ENCODE measurements at regions not wholly inside any gene's neighbourhood (a gene's known extent, or its start where the extent isn't known, plus 50 kb on each side); places are given as distances from the start of the nearest gene placed in this dataset.

DNA sequence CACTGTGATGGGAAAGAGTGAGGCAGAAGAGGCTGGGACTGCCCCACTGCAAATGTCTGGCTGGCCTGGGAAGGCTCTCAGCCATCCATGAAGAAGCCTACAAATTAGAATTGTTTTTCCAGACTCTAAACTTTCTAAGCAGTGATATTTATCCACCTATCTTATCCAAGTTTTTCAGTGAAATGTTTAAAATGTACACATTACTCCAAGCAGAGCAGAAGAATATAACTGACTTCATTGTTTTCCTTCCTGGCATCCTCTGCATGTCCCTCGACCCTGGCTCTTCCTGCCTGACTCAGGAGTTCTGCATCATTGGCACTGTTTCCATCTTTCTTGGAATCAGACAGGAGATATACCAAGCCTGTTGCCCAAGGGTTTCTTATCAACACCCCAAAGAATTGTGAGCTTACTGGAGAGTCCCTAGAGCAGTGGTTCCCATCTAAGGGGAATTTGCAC, 401.5 kb upstream of the PROK2 start:
- DNase-seq: no peak

GRCh38 chr3:72185549-72186399, 400.8 kb upstream of the PROK2 start:
- peak; percentile 14 for DNase-seq

- DNase-seq: no peak
These were observed 398.5 kb upstream of the PROK2 start for GRCh38 chr3:72183489-72183888.

- no peak for DNase-seq
These were observed 397.3 kb upstream of the PROK2 start for GRCh38 chr3:72182206-72182605.

GRCh38 chr3:72181251-72181650, 396.3 kb upstream of the PROK2 start:
- no peak for DNase-seq

DNA sequence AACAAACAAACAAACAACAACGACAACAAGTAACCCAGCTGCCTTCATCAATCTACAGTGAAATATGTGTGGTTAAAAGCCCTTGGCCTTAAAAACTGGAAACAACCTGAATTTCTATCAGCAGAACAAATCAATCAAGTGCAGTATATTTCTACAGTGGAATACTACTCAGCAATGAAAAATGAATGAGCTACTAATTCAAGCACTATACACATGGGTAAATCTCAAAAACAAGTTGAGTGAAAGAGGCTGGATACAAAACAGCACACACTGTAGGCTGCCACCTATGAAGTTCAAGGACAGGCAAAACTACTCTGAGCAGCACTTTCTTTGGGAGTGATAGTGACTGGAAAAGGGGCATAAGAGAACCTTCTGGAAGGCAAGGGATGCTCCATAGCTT, 395.5 kb upstream of the PROK2 start:
- DNase-seq: no peak

- DNase-seq: no peak
These were observed 394.1 kb upstream of the PROK2 start for GRCh38 chr3:72179107-72179464.

DNA sequence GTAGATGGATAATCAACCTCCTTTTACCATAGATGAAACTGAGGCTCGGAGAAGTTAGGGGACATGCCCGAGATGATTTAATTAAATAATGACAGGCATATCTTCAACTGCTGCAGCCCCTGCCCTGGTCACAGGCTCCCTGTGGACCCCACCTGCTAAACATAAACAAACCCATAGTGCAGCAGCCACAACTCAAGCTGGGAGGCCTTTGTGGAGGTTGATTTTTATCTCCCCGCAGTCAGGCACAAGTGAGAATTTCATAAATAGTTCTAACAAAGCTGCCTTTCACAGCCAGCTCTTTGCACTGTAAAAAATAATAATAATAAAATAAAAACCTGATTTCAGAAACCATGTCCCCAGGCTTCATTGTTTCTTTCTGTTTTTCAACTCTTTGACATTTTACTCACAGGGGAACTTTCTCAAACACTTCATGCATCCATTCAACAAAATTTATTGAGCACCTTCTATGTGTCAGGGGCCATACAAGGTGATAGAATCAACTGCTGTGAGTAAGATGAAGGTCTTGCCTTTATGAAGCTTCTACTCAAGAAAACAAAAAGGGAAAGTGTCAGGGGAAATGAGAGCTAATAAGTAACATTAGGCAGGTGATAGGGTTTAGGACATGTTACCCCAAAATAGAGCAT, 393.6 kb upstream of the PROK2 start:
- DNase-seq: no peak

DNA sequence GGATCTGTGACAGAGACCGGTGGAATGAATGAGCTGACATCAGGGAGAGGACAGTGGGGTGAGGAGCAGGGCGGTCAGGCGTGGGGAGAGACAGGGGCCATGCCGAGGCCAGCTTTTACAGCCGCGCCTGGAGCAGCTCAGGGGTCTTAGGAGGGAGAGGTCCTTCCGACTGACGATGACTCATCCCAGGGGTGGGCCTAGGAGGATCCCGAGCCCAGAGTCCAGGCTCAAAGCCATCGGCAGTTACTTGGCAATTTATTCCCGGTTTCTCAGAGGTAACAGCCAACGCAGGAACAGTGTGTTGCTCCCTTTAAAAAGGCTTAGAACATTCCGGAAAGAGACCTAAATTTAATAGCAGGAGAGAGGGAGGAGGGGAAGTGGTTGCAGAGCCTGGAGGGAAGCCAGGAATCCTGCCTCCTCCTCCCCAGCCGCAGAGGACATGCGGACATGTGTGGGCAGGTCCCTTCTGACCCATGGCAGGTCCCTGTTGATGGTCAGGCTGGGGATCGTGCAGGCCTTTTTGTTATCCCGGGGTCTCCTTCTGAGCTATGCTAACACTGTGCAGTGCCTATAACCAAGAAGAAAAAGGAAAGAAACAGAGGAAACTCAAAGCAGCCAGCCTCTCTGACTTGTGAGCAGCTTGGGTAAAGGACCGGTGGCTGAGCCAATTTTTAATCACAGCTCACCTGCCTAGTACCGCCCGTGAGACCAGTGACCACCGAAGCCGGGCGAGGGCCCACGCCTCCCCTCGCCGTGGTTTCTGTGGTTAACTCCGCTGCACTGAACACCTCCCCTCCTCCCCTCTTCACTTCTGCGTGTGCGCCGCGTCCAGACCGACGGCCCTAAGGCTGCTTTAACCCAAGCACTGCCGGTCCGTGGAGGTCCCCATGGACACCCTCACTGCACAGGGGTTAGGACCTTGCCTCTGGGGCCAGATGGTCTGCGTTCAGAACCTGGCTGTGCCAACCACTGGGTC, 392.4 kb upstream of the PROK2 start:
- no peak for DNase-seq

GRCh38 chr3:72176537-72177041, 391.6 kb upstream of the PROK2 start:
- DNase-seq: no peak

- no peak for DNase-seq
These were observed 390.4 kb upstream of the PROK2 start for GRCh38 chr3:72175296-72175858.

DNA sequence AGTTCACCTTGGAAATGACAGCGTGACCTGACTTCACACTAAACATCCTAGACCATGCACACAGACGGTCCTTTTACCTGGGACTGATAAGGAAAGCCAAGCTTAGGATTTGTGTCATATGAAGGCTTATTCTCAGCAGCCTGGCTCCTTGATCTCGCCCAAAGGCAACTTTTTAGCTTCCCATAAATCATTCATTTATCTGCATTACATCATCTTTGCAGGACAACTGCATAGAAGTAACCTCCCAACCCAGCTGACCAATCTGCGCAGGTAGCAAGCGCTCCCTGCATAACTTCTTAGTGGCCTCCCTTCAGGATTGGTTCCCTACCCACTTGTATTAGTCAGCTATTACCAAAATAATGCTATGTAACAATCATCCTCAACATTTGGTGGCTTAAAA, 389.9 kb upstream of the PROK2 start:
- DNase-seq: no peak

DNA sequence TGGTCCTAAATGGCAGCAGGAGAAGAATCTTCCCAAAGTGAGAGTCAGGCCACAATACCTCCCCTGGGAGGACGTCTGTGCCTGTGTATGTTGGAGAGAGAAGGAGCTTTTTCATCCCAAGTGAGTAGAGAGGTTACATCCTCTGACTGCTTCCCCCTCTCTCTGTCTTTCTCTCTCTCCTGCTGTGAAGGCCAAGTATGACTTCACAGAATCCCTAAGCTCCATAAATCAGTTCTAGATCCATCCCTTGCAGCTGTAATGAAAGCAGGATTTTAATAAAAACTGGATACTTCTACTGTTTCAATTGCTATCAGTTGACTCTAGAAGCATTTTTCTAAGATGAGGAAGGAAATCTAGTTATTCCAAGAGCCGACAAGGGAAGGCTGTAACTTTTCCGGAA, 389.1 kb upstream of the PROK2 start:
- no peak for DNase-seq

DNA sequence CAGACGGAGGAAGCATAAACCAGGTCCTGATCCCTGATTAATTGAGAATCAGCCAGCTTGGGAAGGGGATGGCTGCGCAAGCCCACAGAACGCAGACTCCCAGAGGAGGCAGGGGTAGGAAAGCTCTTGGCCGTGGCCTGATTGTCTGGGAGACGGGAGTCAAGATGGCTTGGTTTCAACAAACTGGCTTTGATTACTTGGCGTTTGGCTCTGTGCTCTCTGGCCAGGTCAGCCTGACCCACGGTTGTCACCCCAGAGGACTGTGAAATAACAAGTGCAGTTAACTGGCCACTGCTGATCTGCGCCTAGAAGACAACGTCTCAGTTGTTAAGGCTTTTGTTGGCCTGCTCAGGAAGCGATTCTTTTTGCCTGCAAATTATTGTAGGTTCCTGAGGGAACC, 387.0 kb upstream of the PROK2 start:
- DNase-seq: no peak

GRCh38 chr3:72171463-72171881, 386.5 kb upstream of the PROK2 start:
- no peak for DNase-seq

DNA sequence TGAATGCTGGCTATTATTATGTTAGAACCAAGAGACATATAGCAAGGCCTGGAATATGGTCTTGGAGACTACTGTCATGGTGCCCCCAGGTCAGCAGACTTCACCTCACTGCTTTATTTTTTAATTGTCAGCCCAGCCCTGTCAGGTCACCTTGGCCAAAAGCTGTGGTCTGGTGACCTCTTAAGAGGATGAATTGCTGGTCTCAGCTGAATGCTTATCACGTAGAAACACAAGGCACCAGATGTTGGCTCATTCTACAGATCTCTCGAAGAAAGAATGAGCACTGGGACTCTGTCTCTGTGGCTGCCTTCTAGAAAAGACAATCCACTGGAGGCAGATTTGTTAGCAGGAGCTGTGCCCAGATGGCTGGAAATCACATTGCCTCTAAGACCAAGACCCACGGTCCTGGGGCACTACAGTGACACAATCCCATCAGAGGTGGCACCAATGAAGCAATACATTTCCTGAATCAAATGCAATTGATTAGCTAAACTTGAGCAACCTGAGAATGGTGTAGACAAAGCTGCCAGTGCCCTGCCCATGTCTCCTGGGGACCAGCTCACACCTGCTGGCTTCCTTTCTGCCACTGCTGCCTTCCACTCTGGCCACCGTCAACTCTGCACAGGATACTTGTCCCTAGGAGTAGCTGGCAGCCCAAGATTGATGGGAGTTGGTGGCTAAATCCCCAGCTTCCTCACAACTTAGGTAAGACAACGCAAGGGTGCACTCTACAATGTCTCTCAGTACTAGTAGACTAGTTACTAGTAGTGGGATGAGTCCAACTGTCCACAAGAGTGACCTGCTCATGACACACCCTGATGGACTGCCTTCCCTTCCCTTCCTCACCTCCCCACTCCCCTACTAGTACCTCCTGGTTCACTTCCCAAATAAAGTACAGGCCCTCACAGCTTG, 384.9 kb upstream of the PROK2 start:
- DNase-seq: no peak

DNA sequence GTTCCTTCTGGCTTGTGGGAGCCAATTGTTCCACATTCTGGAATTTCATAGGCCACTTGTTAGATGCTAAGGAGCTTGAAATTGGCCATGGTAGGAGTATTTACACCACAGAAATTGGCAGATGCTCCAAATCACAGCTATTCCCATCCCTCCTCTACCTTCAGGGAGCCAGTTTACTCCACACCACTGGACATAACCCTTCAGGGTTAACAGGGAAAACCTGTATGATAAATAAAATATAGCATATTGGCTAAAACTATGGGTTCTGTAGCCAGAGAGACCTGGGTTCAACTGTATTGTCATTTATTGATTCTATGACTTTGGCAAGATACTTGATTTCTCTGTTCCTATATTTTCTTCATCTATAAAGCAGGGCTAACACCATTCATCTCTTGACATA, 384.2 kb upstream of the PROK2 start:
- DNase-seq: no peak

GRCh38 chr3:72165808-72166207, 380.9 kb upstream of the PROK2 start:
- DNase-seq: no peak

DNA sequence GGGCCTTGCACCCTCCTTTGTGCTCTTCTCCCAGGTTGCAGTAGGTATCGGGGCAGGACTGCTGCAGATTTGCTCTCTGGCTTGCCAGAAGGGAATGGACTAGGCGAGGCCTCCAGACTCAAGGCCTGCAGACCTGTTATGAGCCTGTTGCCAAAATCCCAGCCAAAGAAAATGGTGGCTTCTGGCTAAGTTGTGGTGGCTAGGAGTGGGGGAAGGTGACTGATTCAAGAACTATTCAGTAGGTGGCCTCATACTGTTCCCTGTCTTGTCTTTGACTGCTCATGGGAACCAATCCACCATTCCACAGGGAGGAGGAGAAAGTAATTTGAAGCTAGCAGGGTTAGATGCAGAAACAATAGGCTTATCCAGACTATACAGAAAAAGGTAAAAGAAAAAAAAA, 380.4 kb upstream of the PROK2 start:
- no peak for DNase-seq

- no peak for DNase-seq
These were observed 379.7 kb upstream of the PROK2 start for GRCh38 chr3:72164635-72164978.

DNA sequence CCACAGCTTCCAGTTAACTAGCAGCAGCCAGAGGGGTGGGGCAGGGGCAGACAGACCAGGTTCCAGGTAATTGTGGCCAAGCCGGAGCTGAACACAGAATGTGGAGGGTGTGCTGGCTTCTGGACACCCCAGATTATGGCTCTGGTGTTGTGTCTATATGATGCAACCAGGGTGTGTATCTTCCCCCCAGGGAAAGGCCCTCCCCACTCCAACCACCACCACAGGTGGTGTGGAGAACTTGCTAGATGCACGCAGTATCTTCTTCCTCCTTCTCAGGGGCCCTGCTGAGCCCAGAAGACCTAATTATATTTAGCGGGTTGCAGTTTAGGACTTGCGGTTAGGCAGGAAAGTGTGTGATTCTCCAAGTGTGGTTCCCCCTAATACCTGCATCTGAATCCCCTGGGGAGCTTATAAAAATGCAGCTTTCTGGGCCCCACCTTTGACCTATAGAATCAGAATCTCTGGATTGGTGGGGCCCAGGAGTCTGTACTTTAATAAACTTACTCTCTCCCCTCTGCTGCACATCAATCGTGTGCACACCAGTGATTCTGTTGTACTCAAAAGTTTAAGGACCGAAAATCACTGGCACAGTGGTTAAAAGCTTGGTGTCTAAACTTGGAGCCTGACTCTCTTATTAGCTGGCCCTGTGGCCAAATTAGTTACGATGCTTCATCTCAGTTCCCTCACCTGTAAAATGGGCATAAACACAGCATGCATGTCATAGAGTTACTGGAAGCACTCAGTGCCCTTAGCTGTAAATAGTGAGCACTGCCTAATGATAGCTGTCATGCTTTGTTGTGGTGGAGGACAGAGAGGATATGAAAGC, 379.1 kb upstream of the PROK2 start:
- no peak for DNase-seq
